ENCODE measurements at regions not wholly inside any gene's neighbourhood (a gene's known extent, or its start where the extent isn't known, plus 50 kb on each side); places are given as distances from the start of the nearest gene placed in this dataset.

- peak overlapping the region; percentile 59 for H3K27ac ChIP-seq
- no peak overlapping the region for H3K4me3 ChIP-seq
- no peaks in the 10 kb centered on the region for H3K79me2 ChIP-seq (ENCODE audit: low read depth)
- H4K20me1 ChIP-seq (ENCODE audit: insufficient read depth) = no peaks in the 10 kb centered on the region
- H2AFZ ChIP-seq = no peak overlapping the region
- H3K27me3 ChIP-seq (ENCODE audit: insufficient read depth, low read depth) = no peaks in the 10 kb centered on the region
- H3F3A ChIP-seq (ENCODE audit: insufficient read depth, low read depth) = no peaks in the 10 kb centered on the region
- TF ChIP-seq EZH2 (IDR thresholded peaks at IDR 0.05; ENCODE audit: low read depth) = no peak
- no peak for TF ChIP-seq CTCF (conservative IDR thresholded peaks at IDR 0.05)
- peak; percentile 35 to 85 for DNase-seq
- no peaks in the 10 kb centered on the region for H3K36me3 ChIP-seq (ENCODE audit: low read depth)
- H3K4me1 ChIP-seq (replicated peaks; ENCODE audit: insufficient read depth) = peaks cover 16% of the 10 kb centered on the region
- BruUV-seq (replicated peaks) = no TSS peak
- CTCF ChIA-PET = no interaction called here
- H3K9me3 ChIP-seq (ENCODE audit: insufficient read depth, low read depth) = no peaks in the 10 kb centered on the region; the same call in 1 of the 2 replicates
- intact Hi-C loops (cut with micrococcal nuclease; ENCODE audit: unreplicated experiment) = no loop called here
- H3K9me2 ChIP-seq (ENCODE audit: insufficient read depth) = no peaks in the 10 kb centered on the region
- H3K4me2 ChIP-seq = no peak overlapping the region
- POLR2A ChIA-PET (ENCODE audit: unreplicated experiment) = interaction anchor here (0.7 kb wide), 1 partner anchor 644 kb away, joined by 3 read pairs; no protein-coding TSS in a partner anchor
Observed at GRCh38 chr2:153059338-153060052, 341.1 kb downstream of the ARL6IP6 start.

- H3K9me2 ChIP-seq (ENCODE audit: insufficient read depth) = no peaks in the 10 kb centered on the region
- no TSS peak for BruUV-seq (replicated peaks)
- no peaks in the 10 kb centered on the region for H3F3A ChIP-seq (ENCODE audit: insufficient read depth, low read depth)
- H3K9me3 ChIP-seq (ENCODE audit: insufficient read depth, low read depth) = no peaks in the 10 kb centered on the region; the same call in 1 of the 2 replicates
- intact Hi-C loops (cut with micrococcal nuclease; ENCODE audit: unreplicated experiment) = no loop called here
- H3K36me3 ChIP-seq (ENCODE audit: low read depth) = no peaks in the 10 kb centered on the region
- DNase-seq = no peak
- H2AFZ ChIP-seq = no peak overlapping the region
- ChIA-PET POLR2A (ENCODE audit: unreplicated experiment) (no interaction called here), CTCF (interaction anchor here (0.6 kb wide), 1 partner anchor 164 kb away, joined by 13 read pairs; no protein-coding TSS in a partner anchor)
- no peak overlapping the region for H3K4me2 ChIP-seq
- H3K79me2 ChIP-seq (ENCODE audit: low read depth) = no peaks in the 10 kb centered on the region
- H3K27me3 ChIP-seq (ENCODE audit: insufficient read depth, low read depth) = no peaks in the 10 kb centered on the region
- no peak overlapping the region for H3K4me3 ChIP-seq
- H3K27ac ChIP-seq = no peak overlapping the region
- no peaks in the 10 kb centered on the region for H4K20me1 ChIP-seq (ENCODE audit: insufficient read depth)
- no peak for TF ChIP-seq CTCF (conservative IDR thresholded peaks at IDR 0.05)
- no peak for TF ChIP-seq EZH2 (IDR thresholded peaks at IDR 0.05; ENCODE audit: low read depth)
- peaks cover 16% of the 10 kb centered on the region for H3K4me1 ChIP-seq (replicated peaks; ENCODE audit: insufficient read depth)
Observed at GRCh38 chr2:153057743-153058142, 339.3 kb downstream of the ARL6IP6 start.

GRCh38 chr2:153055182-153055581 is 336.8 kb downstream of the ARL6IP6 start:
- Histone ChIP-seq H3K27ac (no peak overlapping the region), H3K4me3 (no peak overlapping the region), H3F3A (ENCODE audit: insufficient read depth, low read depth) (no peaks in the 10 kb centered on the region), H3K9me2 (ENCODE audit: insufficient read depth) (no peaks in the 10 kb centered on the region), H3K27me3 (ENCODE audit: insufficient read depth, low read depth) (no peaks in the 10 kb centered on the region), H3K9me3 (ENCODE audit: insufficient read depth, low read depth) (no peaks in the 10 kb centered on the region), H2AFZ (no peak overlapping the region), H3K4me1 (replicated peaks; ENCODE audit: insufficient read depth) (peaks cover 10% of the 10 kb centered on the region), H4K20me1 (ENCODE audit: insufficient read depth) (no peaks in the 10 kb centered on the region), H3K4me2 (no peak overlapping the region), H3K36me3 (ENCODE audit: low read depth) (no peaks in the 10 kb centered on the region), H3K79me2 (ENCODE audit: low read depth) (no peaks in the 10 kb centered on the region)
- no peak for DNase-seq
- POLR2A ChIA-PET (ENCODE audit: unreplicated experiment) = no interaction called here
- TF ChIP-seq EZH2 (IDR thresholded peaks at IDR 0.05; ENCODE audit: low read depth) = no peak
- no peak for TF ChIP-seq CTCF (conservative IDR thresholded peaks at IDR 0.05)
- no TSS peak for BruUV-seq (replicated peaks)
- intact Hi-C loops (cut with micrococcal nuclease; ENCODE audit: unreplicated experiment) = no loop called here
- CTCF ChIA-PET = no interaction called here
